Activated naive CD4-positive, alpha-beta T cell treated with anti-CD3 and anti-CD28 coated beads, Interleukin-2, amount 10 ng/mL, durations not matched to agents 7 days and 5 days (primary cell): ENCODE measurements at regions not wholly inside any gene's neighbourhood (a gene's known extent, or its start where the extent isn't known, plus 50 kb on each side); places are given as distances from the start of the nearest gene placed in this dataset.

Experiments used
- CTCF ChIA-PET: fragments of 350-600 bp; sonication (Branson Sonifier 250); formaldehyde crosslinking; loops from one replicate; lab custom pipeline; 2021; ENCODE audit warnings: antibody characterized with exemption; lab: Charles Lee
- DNase-seq: peaks from one replicate; pipeline ENCODE4 v3.0.0-alpha.2; 2020
- H3K27ac Mint-ChIP-seq: one replicate; pipeline ENCODE4 v1.8.0; 2021; ENCODE audit warnings: mild to moderate bottlenecking, moderate library complexity, mixed read lengths
- H3K27me3 Mint-ChIP-seq: one replicate; pipeline ENCODE4 v1.8.0; 2021; ENCODE audit warnings: mild to moderate bottlenecking, mixed read lengths
- H3K36me3 Mint-ChIP-seq: one replicate; pipeline ENCODE4 v1.8.0; 2021; ENCODE audit warnings: mixed read lengths
- H3K4me1 Mint-ChIP-seq: one replicate; pipeline ENCODE4 v1.8.0; 2021; ENCODE audit warnings: mixed read lengths
- H3K4me3 Mint-ChIP-seq: one replicate; pipeline ENCODE4 v1.8.0; 2021; ENCODE audit warnings: mild to moderate bottlenecking, moderate library complexity, mixed read lengths
- H3K9me3 Mint-ChIP-seq: one replicate; pipeline ENCODE4 v1.8.0; 2021; ENCODE audit warnings: mixed read lengths

- peaks cover 12% of the 10 kb centered on the region for H3K9me3 Mint-ChIP-seq
- CTCF ChIA-PET: no interaction called here
These were observed 114.7 kb downstream of the SNX18 start for GRCh38 chr5:54632131-54632701.

GRCh38 chr5:54630738-54631359 is 113.3 kb downstream of the SNX18 start:
- Mint-ChIP-seq H3K27me3 (peaks cover 18% of the 10 kb centered on the region), H3K4me1 (no peaks in the 10 kb centered on the region), H3K36me3 (peaks cover 3% of the 10 kb centered on the region), H3K9me3 (peaks cover 12% of the 10 kb centered on the region), H3K4me3 (no peak overlapping the region), H3K27ac (no peak overlapping the region)
- CTCF ChIA-PET: interaction anchor here (0.6 kb wide), 1 partner anchor 214 kb away, joined by 3 read pairs; no protein-coding TSS in a partner anchor
- no peak for DNase-seq

More at GRCh38 chr5:54632131-54632701, 114.7 kb downstream of the SNX18 start:
- Mint-ChIP-seq H3K4me1 (no peaks in the 10 kb centered on the region), H3K4me3 (no peak overlapping the region), H3K27ac (no peak overlapping the region), H3K27me3 (peaks cover 15% of the 10 kb centered on the region), H3K36me3 (peaks cover 8% of the 10 kb centered on the region)
- DNase-seq: no peak

GRCh38 chr5:54629115-54629514 is 111.6 kb downstream of the SNX18 start:
- no peak for DNase-seq
- H3K4me3 Mint-ChIP-seq: no peak overlapping the region
- H3K27ac Mint-ChIP-seq: no peak overlapping the region
- peaks cover 12% of the 10 kb centered on the region for H3K9me3 Mint-ChIP-seq
- peaks cover 2% of the 10 kb centered on the region for H3K4me1 Mint-ChIP-seq
- CTCF ChIA-PET: interaction anchor here (0.7 to 1.1 kb wide), 2 partner anchors 11 to 44 kb away, joined by 3 read pairs; no protein-coding TSS in a partner anchor
- peaks cover 24% of the 10 kb centered on the region for H3K27me3 Mint-ChIP-seq
- H3K36me3 Mint-ChIP-seq: peaks cover 3% of the 10 kb centered on the region

GRCh38 chr5:54628050-54628449 is 110.5 kb downstream of the SNX18 start:
- no peak for DNase-seq
- Mint-ChIP-seq H3K9me3 (peaks cover 12% of the 10 kb centered on the region), H3K4me3 (no peak overlapping the region), H3K27ac (no peak overlapping the region), H3K36me3 (peaks cover 3% of the 10 kb centered on the region), H3K4me1 (peaks cover 2% of the 10 kb centered on the region), H3K27me3 (peaks cover 27% of the 10 kb centered on the region)
- CTCF ChIA-PET: no interaction called here

- H3K4me1 Mint-ChIP-seq: peaks cover 2% of the 10 kb centered on the region
- no peak overlapping the region for H3K4me3 Mint-ChIP-seq
- DNase-seq: no peak
- H3K9me3 Mint-ChIP-seq: peaks cover 12% of the 10 kb centered on the region
- CTCF ChIA-PET: no interaction called here
- H3K27me3 Mint-ChIP-seq: peaks cover 26% of the 10 kb centered on the region
- H3K36me3 Mint-ChIP-seq: peaks cover 3% of the 10 kb centered on the region
- no peak overlapping the region for H3K27ac Mint-ChIP-seq
These were observed 108.8 kb downstream of the SNX18 start for GRCh38 chr5:54626407-54626806.

GRCh38 chr5:54624805-54625568 is 107.4 kb downstream of the SNX18 start:
- DNase-seq: no peak
- Mint-ChIP-seq H3K27me3 (peaks cover 28% of the 10 kb centered on the region), H3K4me3 (no peak overlapping the region), H3K4me1 (peaks cover 6% of the 10 kb centered on the region), H3K27ac (no peak overlapping the region), H3K36me3 (peaks cover 3% of the 10 kb centered on the region), H3K9me3 (peaks cover 10% of the 10 kb centered on the region)
- CTCF ChIA-PET: no interaction called here

DNA sequence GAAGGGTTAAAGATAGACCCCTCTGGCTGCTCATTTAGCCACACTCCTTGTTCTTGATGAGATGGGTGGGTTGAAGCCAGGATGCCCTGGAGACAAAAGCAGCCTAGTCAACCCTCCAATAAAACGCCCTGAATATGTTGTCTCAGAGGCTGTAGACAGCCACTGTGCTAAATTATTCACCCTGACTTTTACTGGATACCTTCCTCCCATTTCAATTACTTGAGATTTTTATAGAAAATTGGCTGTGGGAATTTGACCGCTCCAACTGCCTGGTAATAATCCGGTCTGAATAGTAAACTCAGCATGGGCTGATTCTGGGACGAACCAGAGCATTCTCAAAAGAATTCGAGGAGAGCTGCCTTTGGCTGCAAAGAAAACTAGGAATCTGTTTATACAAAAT is 104.2 kb downstream of the SNX18 start:
- Mint-ChIP-seq H3K4me3 (no peak overlapping the region), H3K27ac (no peak overlapping the region), H3K27me3 (peaks cover 25% of the 10 kb centered on the region), H3K9me3 (no peaks in the 10 kb centered on the region), H3K4me1 (peaks cover 11% of the 10 kb centered on the region), H3K36me3 (no peaks in the 10 kb centered on the region)
- CTCF ChIA-PET: no interaction called here
- no peak for DNase-seq

DNA sequence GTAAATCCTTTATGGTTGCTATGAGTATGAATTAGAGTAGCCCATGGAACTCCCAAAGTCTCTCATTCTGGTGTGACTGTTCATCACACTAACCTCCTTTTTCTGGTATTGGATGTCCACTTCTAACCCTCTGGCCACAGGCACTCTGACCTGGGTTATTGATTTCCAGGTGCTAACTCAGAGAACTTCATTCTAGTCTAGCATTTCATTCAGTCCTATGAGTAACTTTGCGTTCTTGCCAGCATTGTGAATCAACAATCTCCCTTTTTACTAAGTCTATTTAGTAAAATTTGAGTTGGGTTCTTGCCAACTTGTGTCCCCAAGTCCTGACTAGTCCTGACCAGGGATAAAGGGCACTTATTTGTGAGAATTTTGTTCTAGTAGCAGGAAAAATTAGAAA is 103.5 kb downstream of the SNX18 start:
- no peak overlapping the region for H3K4me3 Mint-ChIP-seq

GRCh38 chr5:54620141-54620933 is 102.8 kb downstream of the SNX18 start:
- peaks cover 2% of the 10 kb centered on the region for H3K36me3 Mint-ChIP-seq
- H3K27ac Mint-ChIP-seq: no peak overlapping the region
- peaks cover under 1% of the 10 kb centered on the region for H3K9me3 Mint-ChIP-seq
- peaks cover 20% of the 10 kb centered on the region for H3K27me3 Mint-ChIP-seq
- no peak for DNase-seq
- peaks cover 13% of the 10 kb centered on the region for H3K4me1 Mint-ChIP-seq
- CTCF ChIA-PET: interaction anchor here (0.6 kb wide), 1 partner anchor 310 kb away, joined by 3 read pairs; no protein-coding TSS in a partner anchor
- no peak overlapping the region for H3K4me3 Mint-ChIP-seq

More for the DNA sequence above, 103.5 kb downstream of the SNX18 start:
- no peaks in the 10 kb centered on the region for H3K36me3 Mint-ChIP-seq
- peaks cover 12% of the 10 kb centered on the region for H3K4me1 Mint-ChIP-seq
- H3K27me3 Mint-ChIP-seq: peaks cover 22% of the 10 kb centered on the region
- no peak for DNase-seq
- H3K27ac Mint-ChIP-seq: no peak overlapping the region
- CTCF ChIA-PET: no interaction called here
- no peaks in the 10 kb centered on the region for H3K9me3 Mint-ChIP-seq

- Mint-ChIP-seq H3K36me3 (peaks cover 2% of the 10 kb centered on the region), H3K27me3 (peaks cover 16% of the 10 kb centered on the region), H3K4me1 (peaks cover 14% of the 10 kb centered on the region), H3K9me3 (peaks cover 2% of the 10 kb centered on the region), H3K27ac (no peak overlapping the region), H3K4me3 (no peak overlapping the region)
- CTCF ChIA-PET: interaction anchor here (0.6 kb wide), 1 partner anchor 311 kb away, joined by 3 read pairs; no protein-coding TSS in a partner anchor
- DNase-seq: no peak
These were observed 102.2 kb downstream of the SNX18 start for GRCh38 chr5:54619731-54620130.

- H3K36me3 Mint-ChIP-seq: peaks cover 4% of the 10 kb centered on the region
- peaks cover 5% of the 10 kb centered on the region for H3K9me3 Mint-ChIP-seq
- CTCF ChIA-PET: interaction anchor here (0.5 kb wide), 1 partner anchor 1135 kb away, joined by 3 read pairs; no protein-coding TSS in a partner anchor
- no peak overlapping the region for H3K4me3 Mint-ChIP-seq
- H3K27me3 Mint-ChIP-seq: peaks cover 14% of the 10 kb centered on the region
- DNase-seq: no peak
- H3K27ac Mint-ChIP-seq: no peak overlapping the region
- H3K4me1 Mint-ChIP-seq: peaks cover 20% of the 10 kb centered on the region
These were observed 99.1 kb downstream of the SNX18 start for GRCh38 chr5:54616518-54617220.

GRCh38 chr5:54616031-54616430 is 98.5 kb downstream of the SNX18 start:
- CTCF ChIA-PET: no interaction called here
- peaks cover 5% of the 10 kb centered on the region for H3K36me3 Mint-ChIP-seq
- no peak overlapping the region for H3K4me3 Mint-ChIP-seq
- no peak for DNase-seq
- peaks cover 14% of the 10 kb centered on the region for H3K27me3 Mint-ChIP-seq
- peaks cover 26% of the 10 kb centered on the region for H3K4me1 Mint-ChIP-seq
- peaks cover 8% of the 10 kb centered on the region for H3K9me3 Mint-ChIP-seq
- no peak overlapping the region for H3K27ac Mint-ChIP-seq

- Mint-ChIP-seq H3K36me3 (peaks cover 6% of the 10 kb centered on the region), H3K4me3 (no peak overlapping the region), H3K27ac (no peak overlapping the region), H3K4me1 (peaks cover 32% of the 10 kb centered on the region), H3K9me3 (peaks cover 9% of the 10 kb centered on the region), H3K27me3 (peaks cover 11% of the 10 kb centered on the region)
- DNase-seq: no peak
- CTCF ChIA-PET: no interaction called here
These were observed 97.8 kb downstream of the SNX18 start for GRCh38 chr5:54615381-54615780.
